HCT116 (cell line): ENCODE measurements at regions not wholly inside any gene's neighbourhood (a gene's known extent, or its start where the extent isn't known, plus 50 kb on each side); places are given as distances from the start of the nearest gene placed in this dataset.

Experiments used
- ATF3 ChIP-seq: IDR thresholded peaks from 2 replicates; pipeline ENCODE4 v1.6.1; 2012
- CBX3 ChIP-seq: IDR thresholded peaks from 2 replicates; pipeline ENCODE4 v1.6.1; 2012; ENCODE audit warnings: low read depth
- CTCF ChIP-seq, 3 experiments: fragments of 200-600 bp in 1 of 3; sonication (generic) in 1 of 3; IDR thresholded peaks in 2 of 3; conservative IDR thresholded peaks in 1 of 3; 2 replicates each; pipeline ENCODE4 v1.5.1; 2012 to 2017; ENCODE audit warnings: low read depth in 2 of 3, low read length in 2 of 3, antibody characterized with exemption in 1 of 3, borderline replicate concordance in 1 of 3, control low read depth in 1 of 3, mild to moderate bottlenecking in 1 of 3, mixed read lengths in 1 of 3, mixed run types in 1 of 3, moderate library complexity in 1 of 3; ENCODE audit not compliant: insufficient read depth in 1 of 3
- JUND ChIP-seq: IDR thresholded peaks from 2 replicates; pipeline ENCODE4 v1.6.1; 2012
- MAX ChIP-seq: IDR thresholded peaks from 2 replicates; pipeline ENCODE4 v1.6.1; 2012
- RAD21 ChIP-seq: IDR thresholded peaks from 2 replicates; pipeline ENCODE4 v1.6.1; 2012; ENCODE audit warnings: low read depth, mild to moderate bottlenecking
- YY1 ChIP-seq: IDR thresholded peaks from 2 replicates; pipeline ENCODE4 v1.6.1; 2011; ENCODE audit warnings: low read length, low read depth, moderate library complexity, mild to moderate bottlenecking; ENCODE audit not compliant: insufficient replicate concordance; ENCODE audit errors: extremely low read depth
- ZBTB33 ChIP-seq: IDR thresholded peaks from 2 replicates; pipeline ENCODE4 v1.6.1; 2011; ENCODE audit warnings: mild to moderate bottlenecking, low read length, moderate library complexity; ENCODE audit not compliant: insufficient replicate concordance; ENCODE audit errors: extremely low read depth

GRCh38 chr2:45331410-45331786 lies 279.7 kb downstream of the SRBD1 start:
- TF ChIP-seq RAD21, result no peak
- no peak for TF ChIP-seq CTCF (IDR thresholded peaks at IDR 0.05 in 2 of 3, conservative IDR thresholded peaks at IDR 0.05 in 1 of 3; ENCODE audit: borderline replicate concordance in 1 of 3, insufficient read depth in 1 of 3, low read depth in 2 of 3, low read length in 2 of 3)
- TF ChIP-seq MAX, result no peak
- TF ChIP-seq JUND, result no peak
- no peak for TF ChIP-seq ZBTB33
- TF ChIP-seq YY1, result no peak
- TF ChIP-seq CBX3, result no peak
- TF ChIP-seq ATF3, result no peak
